ENCODE measurements at regions not wholly inside any gene's neighbourhood (a gene's known extent, or its start where the extent isn't known, plus 50 kb on each side); places are given as distances from the start of the nearest gene placed in this dataset.
"Not testable (repeated sequence)": the region's sequence is repeated elsewhere in the genome, so short reads cannot be mapped to it uniquely, and the experiment has no call there.

GRCh38 chr4:36601864-36602495 is 320.6 kb downstream of the DTHD1 start:
- Histone ChIP-seq H3K79me2 (ENCODE audit: insufficient read depth, low read length) (no peaks in the 10 kb centered on the region), H3K9me3 (ENCODE audit: low read length) (no peaks in the 10 kb centered on the region), H4K20me1 (ENCODE audit: insufficient read depth, low read length) (no peaks in the 10 kb centered on the region), H3K27me3 (ENCODE audit: insufficient read depth, low read length) (no peaks in the 10 kb centered on the region), H3K4me3 (ENCODE audit: low read depth, low read length, poor library complexity, severe bottlenecking) (no peak overlapping the region), H3K9me2 (ENCODE audit: low read depth, low read length) (no peaks in the 10 kb centered on the region), H2AFZ (ENCODE audit: low read length) (no peak overlapping the region), H3K9ac (ENCODE audit: low read length) (no peak overlapping the region), H3K36me3 (ENCODE audit: insufficient read depth, low read length) (no peaks in the 10 kb centered on the region), H3K4me2 (ENCODE audit: low read length) (no peak overlapping the region), H3F3A (ENCODE audit: insufficient read depth, low read length) (no peaks in the 10 kb centered on the region), H3K27ac (ENCODE audit: low read depth, low read length, poor library complexity, severe bottlenecking) (no peak overlapping the region), H3K4me1 (ENCODE audit: insufficient read depth, low read length, severe bottlenecking) (no peaks in the 10 kb centered on the region)
- TF ChIP-seq EZH2 (IDR thresholded peaks at IDR 0.05; ENCODE audit: borderline replicate concordance, low read length): no peak
- TF ChIP-seq CTCF (IDR thresholded peaks at IDR 0.05; ENCODE audit: low read length): no peak

DNA sequence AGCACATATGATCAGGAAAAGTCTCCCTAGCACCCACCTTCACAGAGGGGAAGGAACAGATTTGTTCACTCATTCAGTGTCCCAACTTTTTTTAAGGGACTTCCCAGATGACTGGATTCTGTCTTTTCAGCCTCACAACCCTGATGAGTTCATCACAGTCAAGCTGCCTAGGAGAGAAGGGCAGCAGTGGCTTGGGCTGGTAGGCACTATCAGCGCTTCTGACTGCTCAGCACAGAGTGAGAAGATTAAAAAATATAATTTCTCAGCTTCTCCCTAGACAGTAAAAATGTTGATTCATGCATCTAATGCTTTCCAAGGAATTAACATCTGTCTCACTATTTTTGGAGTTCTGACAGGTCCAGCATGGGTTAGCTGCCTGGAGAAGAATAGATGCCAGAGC is 328.2 kb downstream of the DTHD1 start:
- no peaks in the 10 kb centered on the region for H3K9me3 ChIP-seq (ENCODE audit: low read length)
- H3K4me1 ChIP-seq (ENCODE audit: insufficient read depth, low read length, severe bottlenecking): no peaks in the 10 kb centered on the region
- H3K27me3 ChIP-seq (ENCODE audit: insufficient read depth, low read length): no peaks in the 10 kb centered on the region
- no peaks in the 10 kb centered on the region for H3K36me3 ChIP-seq (ENCODE audit: insufficient read depth, low read length)
- no peak overlapping the region for H3K4me3 ChIP-seq (ENCODE audit: low read depth, low read length, poor library complexity, severe bottlenecking)
- no peak overlapping the region for H2AFZ ChIP-seq (ENCODE audit: low read length)
- no peak overlapping the region for H3K9ac ChIP-seq (ENCODE audit: low read length)
- no peaks in the 10 kb centered on the region for H4K20me1 ChIP-seq (ENCODE audit: insufficient read depth, low read length)
- no peak for TF ChIP-seq CTCF (IDR thresholded peaks at IDR 0.05; ENCODE audit: low read length)
- TF ChIP-seq EZH2 (IDR thresholded peaks at IDR 0.05; ENCODE audit: borderline replicate concordance, low read length): no peak
- no peak overlapping the region for H3K27ac ChIP-seq (ENCODE audit: low read depth, low read length, poor library complexity, severe bottlenecking)
- no peak overlapping the region for H3K4me2 ChIP-seq (ENCODE audit: low read length)
- H3F3A ChIP-seq (ENCODE audit: insufficient read depth, low read length): no peaks in the 10 kb centered on the region
- no peaks in the 10 kb centered on the region for H3K79me2 ChIP-seq (ENCODE audit: insufficient read depth, low read length)
- H3K9me2 ChIP-seq (ENCODE audit: low read depth, low read length): no peaks in the 10 kb centered on the region

GRCh38 chr4:36610628-36611027 is 329.2 kb downstream of the DTHD1 start:
- no peaks in the 10 kb centered on the region for H3K9me2 ChIP-seq (ENCODE audit: low read depth, low read length)
- no peak overlapping the region for H3K4me2 ChIP-seq (ENCODE audit: low read length)
- no peak overlapping the region for H2AFZ ChIP-seq (ENCODE audit: low read length)
- TF ChIP-seq CTCF (IDR thresholded peaks at IDR 0.05; ENCODE audit: low read length) (no peak), EZH2 (IDR thresholded peaks at IDR 0.05; ENCODE audit: borderline replicate concordance, low read length) (no peak)
- H3F3A ChIP-seq (ENCODE audit: insufficient read depth, low read length): no peaks in the 10 kb centered on the region
- H3K79me2 ChIP-seq (ENCODE audit: insufficient read depth, low read length): no peaks in the 10 kb centered on the region
- H3K9ac ChIP-seq (ENCODE audit: low read length): no peak overlapping the region
- no peak overlapping the region for H3K4me3 ChIP-seq (ENCODE audit: low read depth, low read length, poor library complexity, severe bottlenecking)
- no peaks in the 10 kb centered on the region for H3K4me1 ChIP-seq (ENCODE audit: insufficient read depth, low read length, severe bottlenecking)
- H4K20me1 ChIP-seq (ENCODE audit: insufficient read depth, low read length): no peaks in the 10 kb centered on the region
- no peak overlapping the region for H3K27ac ChIP-seq (ENCODE audit: low read depth, low read length, poor library complexity, severe bottlenecking)
- no peaks in the 10 kb centered on the region for H3K36me3 ChIP-seq (ENCODE audit: insufficient read depth, low read length)
- no peaks in the 10 kb centered on the region for H3K27me3 ChIP-seq (ENCODE audit: insufficient read depth, low read length)
- H3K9me3 ChIP-seq (ENCODE audit: low read length): no peaks in the 10 kb centered on the region

DNA sequence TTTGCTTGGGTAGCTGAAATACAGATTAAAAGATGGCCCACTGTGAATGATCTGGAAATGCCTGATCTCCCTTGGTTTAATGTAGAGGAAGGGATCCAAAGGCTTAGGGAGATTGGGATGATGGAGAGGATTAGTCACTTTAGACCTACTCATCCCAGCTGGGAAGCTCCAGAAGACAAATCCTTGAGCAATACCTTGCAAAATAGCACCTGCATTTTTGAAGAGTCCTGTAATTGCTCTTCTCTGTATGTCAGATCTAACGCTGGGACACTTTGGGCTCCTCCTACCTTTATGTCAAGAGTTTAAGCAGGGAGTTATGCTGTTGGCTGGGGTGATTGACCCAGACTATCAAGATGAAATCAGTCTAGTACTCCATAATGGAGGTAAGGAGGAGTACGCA is 331.7 kb downstream of the DTHD1 start:
- H3K79me2 ChIP-seq (ENCODE audit: insufficient read depth, low read length); H3K4me2 ChIP-seq (ENCODE audit: low read length); H3F3A ChIP-seq (ENCODE audit: insufficient read depth, low read length); H3K4me1 ChIP-seq (ENCODE audit: insufficient read depth, low read length, severe bottlenecking); H3K4me3 ChIP-seq (ENCODE audit: low read depth, low read length, poor library complexity, severe bottlenecking); H3K9me2 ChIP-seq (ENCODE audit: low read depth, low read length); H2AFZ ChIP-seq (ENCODE audit: low read length); H3K27ac ChIP-seq (ENCODE audit: low read depth, low read length, poor library complexity, severe bottlenecking); H3K27me3 ChIP-seq (ENCODE audit: insufficient read depth, low read length); H3K9me3 ChIP-seq (ENCODE audit: low read length); H3K36me3 ChIP-seq (ENCODE audit: insufficient read depth, low read length); H4K20me1 ChIP-seq (ENCODE audit: insufficient read depth, low read length); H3K9ac ChIP-seq (ENCODE audit: low read length): not testable (repeated sequence)

Measured in OCI-LY1 (cell line).